HG03280 (cell line): ENCODE measurements at regions not wholly inside any gene's neighbourhood (a gene's known extent, or its start where the extent isn't known, plus 50 kb on each side); places are given as distances from the start of the nearest gene placed in this dataset.

Experiments used
- ATAC-seq: cut with Tn5 transposase; IDR thresholded peaks from one replicate; pipeline ENCODE4 v1.9.1; 2021; ENCODE audit warnings: mild to moderate bottlenecking, moderate library complexity; ENCODE audit not compliant: unreplicated experiment

DNA sequence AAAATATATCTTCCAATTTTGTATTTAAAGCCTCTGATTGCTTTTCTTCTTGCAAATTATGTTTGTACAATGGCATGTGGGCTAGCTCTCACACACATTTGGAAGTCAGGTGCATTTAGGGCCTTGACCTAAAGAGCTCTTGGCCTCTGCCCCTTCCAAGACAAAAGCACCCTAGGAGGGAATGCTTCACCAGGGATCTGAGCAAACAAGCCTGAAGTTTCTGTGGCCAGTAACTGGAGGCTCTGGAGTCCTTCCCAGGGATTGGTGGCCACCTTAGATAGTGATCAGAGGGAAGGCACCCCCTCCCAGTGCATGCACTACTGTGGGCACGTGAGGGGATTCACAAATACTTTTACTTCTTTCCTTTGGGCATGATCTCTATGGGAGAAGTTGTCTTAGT, 60.3 kb upstream of the DIPK2B start:
- ATAC-seq, result no peak

DNA sequence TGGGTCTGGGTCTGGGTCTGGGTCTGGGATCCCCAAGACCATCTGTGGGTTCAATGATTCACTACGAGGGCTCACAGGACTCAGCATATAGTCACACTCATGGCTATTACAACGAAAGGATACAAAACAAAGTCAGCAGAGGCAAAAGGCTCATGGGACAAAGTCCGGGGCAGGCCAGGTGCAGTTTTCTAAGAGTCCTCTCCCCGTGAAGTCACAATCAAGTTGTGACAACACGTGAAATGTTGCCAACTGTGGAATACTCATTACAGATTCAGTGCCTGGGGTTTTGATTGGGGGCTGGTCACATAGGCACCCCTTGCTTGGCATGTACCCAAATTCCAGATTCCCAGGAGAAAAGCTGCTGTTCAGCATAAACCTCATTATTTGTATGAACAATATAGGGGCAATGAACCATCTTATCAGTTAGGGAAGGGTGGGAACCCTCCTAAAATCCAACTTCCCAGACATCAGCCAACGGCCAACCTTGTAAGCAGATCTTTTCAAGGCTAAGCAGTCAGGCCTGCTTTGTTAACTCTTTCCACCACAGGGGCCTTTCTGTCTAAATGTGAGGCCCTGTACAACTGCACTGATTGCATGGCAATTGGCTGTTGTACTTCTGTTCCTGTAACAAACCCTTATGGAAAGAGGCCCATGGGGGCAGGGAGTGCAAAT, 58.2 kb upstream of the DIPK2B start:
- ATAC-seq, result no peak
